ENCODE measurements at regions not wholly inside any gene's neighbourhood (a gene's known extent, or its start where the extent isn't known, plus 50 kb on each side); places are given as distances from the start of the nearest gene placed in this dataset.
A peak's percentile ranks its signal among the peaks of the same experiment; 100 is the strongest.

DNA sequence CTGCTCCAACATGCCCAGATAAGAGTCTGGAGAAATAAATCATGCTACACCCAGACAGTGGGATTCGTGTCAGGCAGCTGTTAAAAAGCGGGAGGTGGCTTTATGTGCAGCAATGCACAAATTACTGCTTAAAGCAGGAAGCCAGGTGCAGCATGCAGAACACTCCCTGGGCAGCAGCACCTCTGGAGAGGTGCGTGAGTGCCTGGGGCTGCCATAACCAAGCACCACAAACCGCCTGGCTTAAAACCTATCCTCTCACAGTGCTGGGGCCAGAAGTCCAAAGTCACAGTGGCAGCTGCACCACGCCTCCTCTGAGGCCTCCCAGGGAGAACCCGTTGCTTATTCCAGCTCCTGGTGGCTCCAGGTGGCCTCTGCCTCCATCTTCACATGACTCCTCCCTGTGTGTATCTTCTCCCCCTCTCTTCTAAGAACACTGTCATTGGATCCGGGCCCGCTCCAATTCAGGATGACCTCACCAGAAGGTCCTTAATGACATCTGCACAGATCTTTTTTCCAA, 115.6 kb downstream of the SIK1 start:
- TF ChIP-seq, protein P1, sequence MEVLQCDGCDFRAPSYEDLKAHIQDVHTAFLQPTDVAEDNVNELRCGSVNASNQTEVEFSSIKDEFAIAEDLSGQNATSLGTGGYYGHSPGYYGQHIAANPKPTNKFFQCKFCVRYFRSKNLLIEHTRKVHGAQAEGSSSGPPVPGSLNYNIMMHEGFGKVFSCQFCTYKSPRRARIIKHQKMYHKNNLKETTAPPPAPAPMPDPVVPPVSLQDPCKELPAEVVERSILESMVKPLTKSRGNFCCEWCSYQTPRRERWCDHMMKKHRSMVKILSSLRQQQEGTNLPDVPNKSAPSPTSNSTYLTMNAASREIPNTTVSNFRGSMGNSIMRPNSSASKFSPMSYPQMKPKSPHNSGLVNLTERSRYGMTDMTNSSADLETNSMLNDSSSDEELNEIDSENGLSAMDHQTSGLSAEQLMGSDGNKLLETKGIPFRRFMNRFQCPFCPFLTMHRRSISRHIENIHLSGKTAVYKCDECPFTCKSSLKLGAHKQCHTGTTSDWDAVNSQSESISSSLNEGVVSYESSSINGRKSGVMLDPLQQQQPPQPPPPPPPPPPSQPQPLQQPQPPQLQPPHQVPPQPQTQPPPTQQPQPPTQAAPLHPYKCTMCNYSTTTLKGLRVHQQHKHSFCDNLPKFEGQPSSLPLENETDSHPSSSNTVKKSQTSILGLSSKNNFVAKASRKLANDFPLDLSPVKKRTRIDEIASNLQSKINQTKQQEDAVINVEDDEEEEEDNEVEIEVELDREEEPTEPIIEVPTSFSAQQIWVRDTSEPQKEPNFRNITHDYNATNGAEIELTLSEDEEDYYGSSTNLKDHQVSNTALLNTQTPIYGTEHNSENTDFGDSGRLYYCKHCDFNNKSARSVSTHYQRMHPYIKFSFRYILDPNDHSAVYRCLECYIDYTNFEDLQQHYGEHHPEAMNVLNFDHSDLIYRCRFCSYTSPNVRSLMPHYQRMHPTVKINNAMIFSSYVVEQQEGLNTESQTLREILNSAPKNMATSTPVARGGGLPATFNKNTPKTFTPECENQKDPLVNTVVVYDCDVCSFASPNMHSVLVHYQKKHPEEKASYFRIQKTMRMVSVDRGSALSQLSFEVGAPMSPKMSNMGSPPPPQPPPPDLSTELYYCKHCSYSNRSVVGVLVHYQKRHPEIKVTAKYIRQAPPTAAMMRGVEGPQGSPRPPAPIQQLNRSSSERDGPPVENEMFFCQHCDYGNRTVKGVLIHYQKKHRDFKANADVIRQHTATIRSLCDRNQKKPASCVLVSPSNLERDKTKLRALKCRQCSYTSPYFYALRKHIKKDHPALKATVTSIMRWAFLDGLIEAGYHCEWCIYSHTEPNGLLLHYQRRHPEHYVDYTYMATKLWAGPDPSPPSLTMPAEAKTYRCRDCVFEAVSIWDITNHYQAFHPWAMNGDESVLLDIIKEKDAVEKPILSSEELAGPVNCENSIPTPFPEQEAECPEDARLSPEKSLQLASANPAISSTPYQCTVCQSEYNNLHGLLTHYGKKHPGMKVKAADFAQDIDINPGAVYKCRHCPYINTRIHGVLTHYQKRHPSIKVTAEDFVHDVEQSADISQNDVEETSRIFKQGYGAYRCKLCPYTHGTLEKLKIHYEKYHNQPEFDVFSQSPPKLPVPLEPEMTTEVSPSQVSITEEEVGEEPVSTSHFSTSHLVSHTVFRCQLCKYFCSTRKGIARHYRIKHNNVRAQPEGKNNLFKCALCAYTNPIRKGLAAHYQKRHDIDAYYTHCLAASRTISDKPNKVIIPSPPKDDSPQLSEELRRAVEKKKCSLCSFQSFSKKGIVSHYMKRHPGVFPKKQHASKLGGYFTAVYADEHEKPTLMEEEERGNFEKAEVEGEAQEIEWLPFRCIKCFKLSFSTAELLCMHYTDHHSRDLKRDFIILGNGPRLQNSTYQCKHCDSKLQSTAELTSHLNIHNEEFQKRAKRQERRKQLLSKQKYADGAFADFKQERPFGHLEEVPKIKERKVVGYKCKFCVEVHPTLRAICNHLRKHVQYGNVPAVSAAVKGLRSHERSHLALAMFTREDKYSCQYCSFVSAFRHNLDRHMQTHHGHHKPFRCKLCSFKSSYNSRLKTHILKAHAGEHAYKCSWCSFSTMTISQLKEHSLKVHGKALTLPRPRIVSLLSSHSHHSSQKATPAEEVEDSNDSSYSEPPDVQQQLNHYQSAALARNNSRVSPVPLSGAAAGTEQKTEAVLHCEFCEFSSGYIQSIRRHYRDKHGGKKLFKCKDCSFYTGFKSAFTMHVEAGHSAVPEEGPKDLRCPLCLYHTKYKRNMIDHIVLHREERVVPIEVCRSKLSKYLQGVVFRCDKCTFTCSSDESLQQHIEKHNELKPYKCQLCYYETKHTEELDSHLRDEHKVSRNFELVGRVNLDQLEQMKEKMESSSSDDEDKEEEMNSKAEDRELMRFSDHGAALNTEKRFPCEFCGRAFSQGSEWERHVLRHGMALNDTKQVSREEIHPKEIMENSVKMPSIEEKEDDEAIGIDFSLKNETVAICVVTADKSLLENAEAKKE (CRISPR knock-in tag; IDR thresholded peaks at IDR 0.05), result no peak
- TF ChIP-seq STAT1 (IDR thresholded peaks at IDR 0.05; ENCODE audit: unreplicated experiment) (no peak), CREB1 (CRISPR knock-in tag; IDR thresholded peaks at IDR 0.05; ENCODE audit: low read depth) (no peak), JUNB (IDR thresholded peaks at IDR 0.05; ENCODE audit: unreplicated experiment) (no peak), ZNF331 (CRISPR knock-in tag; IDR thresholded peaks at IDR 0.05; ENCODE audit: low read depth) (no peak), POLR2AphosphoS5 (IDR thresholded peaks at IDR 0.05; ENCODE audit: low read depth) (no peak), EZH2 (IDR thresholded peaks at IDR 0.05; ENCODE audit: low read depth, unreplicated experiment) (no peak), CTCF (conservative IDR thresholded peaks at IDR 0.05; ENCODE audit: low read depth in 2 of 2) (no peak), EZH2phosphoT487 (IDR thresholded peaks at IDR 0.05; ENCODE audit: unreplicated experiment) (no peak)
- TF ChIP-seq, protein P2, sequence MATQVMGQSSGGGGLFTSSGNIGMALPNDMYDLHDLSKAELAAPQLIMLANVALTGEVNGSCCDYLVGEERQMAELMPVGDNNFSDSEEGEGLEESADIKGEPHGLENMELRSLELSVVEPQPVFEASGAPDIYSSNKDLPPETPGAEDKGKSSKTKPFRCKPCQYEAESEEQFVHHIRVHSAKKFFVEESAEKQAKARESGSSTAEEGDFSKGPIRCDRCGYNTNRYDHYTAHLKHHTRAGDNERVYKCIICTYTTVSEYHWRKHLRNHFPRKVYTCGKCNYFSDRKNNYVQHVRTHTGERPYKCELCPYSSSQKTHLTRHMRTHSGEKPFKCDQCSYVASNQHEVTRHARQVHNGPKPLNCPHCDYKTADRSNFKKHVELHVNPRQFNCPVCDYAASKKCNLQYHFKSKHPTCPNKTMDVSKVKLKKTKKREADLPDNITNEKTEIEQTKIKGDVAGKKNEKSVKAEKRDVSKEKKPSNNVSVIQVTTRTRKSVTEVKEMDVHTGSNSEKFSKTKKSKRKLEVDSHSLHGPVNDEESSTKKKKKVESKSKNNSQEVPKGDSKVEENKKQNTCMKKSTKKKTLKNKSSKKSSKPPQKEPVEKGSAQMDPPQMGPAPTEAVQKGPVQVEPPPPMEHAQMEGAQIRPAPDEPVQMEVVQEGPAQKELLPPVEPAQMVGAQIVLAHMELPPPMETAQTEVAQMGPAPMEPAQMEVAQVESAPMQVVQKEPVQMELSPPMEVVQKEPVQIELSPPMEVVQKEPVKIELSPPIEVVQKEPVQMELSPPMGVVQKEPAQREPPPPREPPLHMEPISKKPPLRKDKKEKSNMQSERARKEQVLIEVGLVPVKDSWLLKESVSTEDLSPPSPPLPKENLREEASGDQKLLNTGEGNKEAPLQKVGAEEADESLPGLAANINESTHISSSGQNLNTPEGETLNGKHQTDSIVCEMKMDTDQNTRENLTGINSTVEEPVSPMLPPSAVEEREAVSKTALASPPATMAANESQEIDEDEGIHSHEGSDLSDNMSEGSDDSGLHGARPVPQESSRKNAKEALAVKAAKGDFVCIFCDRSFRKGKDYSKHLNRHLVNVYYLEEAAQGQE (IDR thresholded peaks at IDR 0.05; ENCODE audit: unreplicated experiment), result no peak
- TF ChIP-seq, protein P3, sequence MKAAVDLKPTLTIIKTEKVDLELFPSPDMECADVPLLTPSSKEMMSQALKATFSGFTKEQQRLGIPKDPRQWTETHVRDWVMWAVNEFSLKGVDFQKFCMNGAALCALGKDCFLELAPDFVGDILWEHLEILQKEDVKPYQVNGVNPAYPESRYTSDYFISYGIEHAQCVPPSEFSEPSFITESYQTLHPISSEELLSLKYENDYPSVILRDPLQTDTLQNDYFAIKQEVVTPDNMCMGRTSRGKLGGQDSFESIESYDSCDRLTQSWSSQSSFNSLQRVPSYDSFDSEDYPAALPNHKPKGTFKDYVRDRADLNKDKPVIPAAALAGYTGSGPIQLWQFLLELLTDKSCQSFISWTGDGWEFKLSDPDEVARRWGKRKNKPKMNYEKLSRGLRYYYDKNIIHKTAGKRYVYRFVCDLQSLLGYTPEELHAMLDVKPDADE (IDR thresholded peaks at IDR 0.05), result no peak
- Mint-ChIP-seq H3K9me3 (no peaks in the 10 kb centered on the region), H3K4me1 (peaks cover 34% of the 10 kb centered on the region), H3K27ac (peak overlapping the region; percentile 10; the same call in 1 of the 2 replicates), H3K27me3 (ENCODE audit: insufficient read depth, low read depth, poor library complexity) (peaks cover 14% of the 10 kb centered on the region), H3K36me3 (ENCODE audit: low read depth) (no peaks in the 10 kb centered on the region; the same call in 2 of the 3 replicates), H3K4me3 (no peak overlapping the region)
- H3F3A ChIP-seq (replicated peaks; ENCODE audit: low read depth), result no peaks in the 10 kb centered on the region
- H3K27me3 ChIP-seq (ENCODE audit: insufficient read depth), result no peaks in the 10 kb centered on the region
- peak; percentile 15 for ATAC-seq
- H3K4me2 ChIP-seq, result peak overlapping the region; percentile 14; the same call in 1 of the 2 replicates
- H3K27ac ChIP-seq (ENCODE audit: low read depth), result no peak overlapping the region
- H3K9me2 ChIP-seq (ENCODE audit: insufficient read depth), result no peaks in the 10 kb centered on the region
- H3K4me1 ChIP-seq (ENCODE audit: insufficient read depth), result peaks cover 19% of the 10 kb centered on the region
- DNase-seq (ENCODE audit: low spot score), result no peak
- H2AFZ ChIP-seq, result peak overlapping the region; percentile 70; the same call in 1 of the 2 replicates
- H3K36me3 ChIP-seq (ENCODE audit: insufficient read depth), result no peaks in the 10 kb centered on the region
- no peak overlapping the region for H3K4me3 ChIP-seq
- no peaks in the 10 kb centered on the region for H3K79me2 ChIP-seq (replicated peaks; ENCODE audit: insufficient read depth)
- no peaks in the 10 kb centered on the region for H4K20me1 ChIP-seq (replicated peaks; ENCODE audit: insufficient read depth)

Data from GM23338 (cell line).